PC-3 (cell line): ENCODE measurements at regions not wholly inside any gene's neighbourhood (a gene's known extent, or its start where the extent isn't known, plus 50 kb on each side); places are given as distances from the start of the nearest gene placed in this dataset.

Experiments
- ATAC-seq: fragments of 200-7000 bp; cut with Tn5 transposase; 2 replicates; pipeline ENCODE4 v1.9.1; 2020; ENCODE audit warnings: mild to moderate bottlenecking, moderate library complexity
- BruUV-seq: library from RNA; stranded (reverse); fragments of 400-500 nt; replicated peaks from 2 replicates; lab custom pipeline; 2021; lab: Mats Ljungman, UMichigan
- CTCF ChIA-PET: fragments of 300-600 bp; sonication (Branson Sonifier 250); formaldehyde crosslinking; loops from one replicate; lab custom pipeline; 2022; ENCODE audit warnings: antibody characterized with exemption; lab: Charles Lee
- POLR2A ChIA-PET: fragments of 300-600 bp; sonication (Branson Sonifier 250); formaldehyde crosslinking; loops from one replicate; lab custom pipeline; 2022; ENCODE audit warnings: antibody characterized with exemption; ENCODE audit not compliant: unreplicated experiment; lab: Charles Lee
- DNase-seq: peaks from one replicate; pipeline ENCODE4 v3.0.0-alpha.2; 2015
- H2AFZ ChIP-seq: fragments of 300-600 bp; sonication (generic); 2 replicates; pipeline ENCODE4 v1.6.0; 2016; ENCODE audit warnings: antibody characterized with exemption, low read length
- H3F3A ChIP-seq: fragments of 300-600 bp; sonication (generic); one replicate; pipeline ENCODE4 v1.6.0; 2017; ENCODE audit warnings: antibody characterized with exemption, low read length, control low read depth, mild to moderate bottlenecking; ENCODE audit not compliant: unreplicated experiment
- H3K27ac ChIP-seq: fragments of 300-600 bp; sonication (generic); 2 replicates; pipeline ENCODE4 v1.5.1; 2016; ENCODE audit warnings: mild to moderate bottlenecking, low read length
- H3K27me3 ChIP-seq: fragments of 300-600 bp; sonication (generic); 2 replicates; pipeline ENCODE4 v1.6.1; 2016; ENCODE audit warnings: low read length, mixed read lengths
- H3K36me3 ChIP-seq: fragments of 300-600 bp; sonication (generic); 2 replicates; pipeline ENCODE4 v1.6.1; 2016; ENCODE audit warnings: low read depth, mixed run types, low read length, mixed read lengths
- H3K4me1 ChIP-seq: fragments of 300-600 bp; sonication (generic); 2 replicates; pipeline ENCODE4 v1.5.1; 2016; ENCODE audit warnings: low read length; ENCODE audit not compliant: insufficient read depth
- H3K4me2 ChIP-seq: fragments of 300-600 bp; sonication (generic); 2 replicates; pipeline ENCODE4 v1.6.0; 2016; ENCODE audit warnings: low read length
- H3K4me3 ChIP-seq: fragments of 300-600 bp; sonication (generic); 2 replicates; pipeline ENCODE4 v1.5.1; 2016; ENCODE audit warnings: mild to moderate bottlenecking, low read length, mixed read lengths
- H3K79me2 ChIP-seq: fragments of 300-600 bp; sonication (generic); 2 replicates; pipeline ENCODE4 v1.6.1; 2017; ENCODE audit warnings: low read length, mixed read lengths
- H3K9ac ChIP-seq: fragments of 300-600 bp; sonication (generic); 2 replicates; pipeline ENCODE4 v1.6.0; 2016; ENCODE audit warnings: mild to moderate bottlenecking, low read length
- H3K9me2 ChIP-seq: fragments of 300-600 bp; sonication (generic); replicated peaks from 2 replicates; pipeline ENCODE4 v1.6.1; 2016; ENCODE audit warnings: mixed run types, low read length, mixed read lengths
- H3K9me3 ChIP-seq: fragments of 300-600 bp; sonication (generic); 2 replicates; pipeline ENCODE4 v1.6.1; 2016; ENCODE audit warnings: low read length, mixed read lengths
- H4K20me1 ChIP-seq: fragments of 300-600 bp; sonication (generic); 2 replicates; pipeline ENCODE4 v1.6.1; 2016; ENCODE audit warnings: low read length, mixed read lengths
- CTCF ChIP-seq: fragments of 300-600 bp; sonication (generic); conservative IDR thresholded peaks from 2 replicates; pipeline ENCODE4 v1.5.1; 2017; ENCODE audit warnings: antibody characterized with exemption, low read depth, mild to moderate bottlenecking, low read length
- EZH2 ChIP-seq: fragments of 300-600 bp; sonication (generic); IDR thresholded peaks from one replicate; pipeline ENCODE4 v1.6.1; 2017; ENCODE audit warnings: antibody characterized with exemption, mild to moderate bottlenecking, low read length; ENCODE audit not compliant: unreplicated experiment
- EZH2phosphoT487 ChIP-seq: fragments of 300-600 bp; sonication (generic); IDR thresholded peaks from 2 replicates; pipeline ENCODE4 v1.6.1; 2018; ENCODE audit warnings: mild to moderate bottlenecking, antibody characterized with exemption, low read length, borderline replicate concordance
- intact Hi-C: fragments of 100-400 bp; cut with micrococcal nuclease; formaldehyde crosslinking; loops from 2 replicates; pipeline ENCODE4 v1.9.0; 2023

GRCh38 chr11:41666951-41667653 lies 207.7 kb upstream of the LRRC4C start:
- Histone ChIP-seq H3K4me1 (no peaks in the 10 kb centered on the region), H3K9me3 (no peaks in the 10 kb centered on the region), H3K9me2 (no peaks in the 10 kb centered on the region), H3K27me3 (no peaks in the 10 kb centered on the region), H3F3A (no peaks in the 10 kb centered on the region), H3K36me3 (no peaks in the 10 kb centered on the region), H3K79me2 (no peaks in the 10 kb centered on the region), H3K9ac (no peak overlapping the region), H3K4me3 (no peak overlapping the region), H4K20me1 (no peaks in the 10 kb centered on the region), H3K27ac (no peak overlapping the region), H3K4me2 (no peak overlapping the region), H2AFZ (no peak overlapping the region)
- ATAC-seq: no peak
- no peak for DNase-seq
- intact Hi-C loops: no loop called here
- no peak for TF ChIP-seq EZH2phosphoT487
- TF ChIP-seq CTCF: no peak
- TF ChIP-seq EZH2: no peak
- BruUV-seq: no TSS peak
- ChIA-PET POLR2A (no interaction called here), CTCF (no interaction called here)

- H3F3A ChIP-seq: no peaks in the 10 kb centered on the region
- no peak overlapping the region for H3K4me2 ChIP-seq
- no peaks in the 10 kb centered on the region for H4K20me1 ChIP-seq
- H3K36me3 ChIP-seq: no peaks in the 10 kb centered on the region
- POLR2A ChIA-PET: no interaction called here
- TF ChIP-seq EZH2phosphoT487: no peak
- no peak for TF ChIP-seq EZH2
- no peak for TF ChIP-seq CTCF
- intact Hi-C loops: no loop called here
- no peaks in the 10 kb centered on the region for H3K9me2 ChIP-seq
- no peak overlapping the region for H3K4me3 ChIP-seq
- H2AFZ ChIP-seq: no peak overlapping the region
- H3K79me2 ChIP-seq: no peaks in the 10 kb centered on the region
- H3K9me3 ChIP-seq: no peaks in the 10 kb centered on the region
- CTCF ChIA-PET: no interaction called here
- no TSS peak for BruUV-seq
- no peak overlapping the region for H3K27ac ChIP-seq
- no peaks in the 10 kb centered on the region for H3K27me3 ChIP-seq
- no peaks in the 10 kb centered on the region for H3K4me1 ChIP-seq
- no peak overlapping the region for H3K9ac ChIP-seq
- no peak for ATAC-seq
- DNase-seq: no peak
Observed at GRCh38 chr11:41675205-41675604, 215.8 kb upstream of the LRRC4C start.

- no peak overlapping the region for H3K9ac ChIP-seq
- no peaks in the 10 kb centered on the region for H3F3A ChIP-seq
- no peaks in the 10 kb centered on the region for H4K20me1 ChIP-seq
- H3K4me3 ChIP-seq: no peak overlapping the region
- CTCF ChIA-PET: no interaction called here
- no peaks in the 10 kb centered on the region for H3K79me2 ChIP-seq
- H3K4me2 ChIP-seq: no peak overlapping the region
- no peak overlapping the region for H3K27ac ChIP-seq
- ATAC-seq: no peak
- no peaks in the 10 kb centered on the region for H3K9me3 ChIP-seq
- intact Hi-C loops: no loop called here
- no peaks in the 10 kb centered on the region for H3K27me3 ChIP-seq
- POLR2A ChIA-PET: no interaction called here
- no peaks in the 10 kb centered on the region for H3K36me3 ChIP-seq
- H3K4me1 ChIP-seq: no peaks in the 10 kb centered on the region
- no peak for TF ChIP-seq EZH2phosphoT487
- no peak for TF ChIP-seq EZH2
- no peak for TF ChIP-seq CTCF
- no TSS peak for BruUV-seq
- H2AFZ ChIP-seq: no peak overlapping the region
- no peaks in the 10 kb centered on the region for H3K9me2 ChIP-seq
- no peak for DNase-seq
Observed at GRCh38 chr11:41713030-41713429, 253.6 kb upstream of the LRRC4C start.
